ENCODE measurements at regions not wholly inside any gene's neighbourhood (a gene's known extent, or its start where the extent isn't known, plus 50 kb on each side); places are given as distances from the start of the nearest gene placed in this dataset.
A peak's percentile ranks its signal among the peaks of the same experiment; 100 is the strongest.

GRCh38 chr7:125516194-125516593, 586.6 kb upstream of the POT1 start:
- Histone ChIP-seq H3K9me3 (ENCODE audit: low read depth) (no peaks in the 10 kb centered on the region), H3K27me3 (no peaks in the 10 kb centered on the region), H3K27ac (no peak overlapping the region), H3K4me3 (no peak overlapping the region), H4K20me1 (ENCODE audit: insufficient read depth, poor library complexity, severe bottlenecking) (no peaks in the 10 kb centered on the region), H2AFZ (no peak overlapping the region), H3K4me2 (no peak overlapping the region), H3K9me2 (replicated peaks; ENCODE audit: insufficient read depth) (no peaks in the 10 kb centered on the region), H3K79me2 (no peaks in the 10 kb centered on the region), H3K4me1 (ENCODE audit: insufficient read depth) (no peaks in the 10 kb centered on the region), H3K36me3 (replicated peaks; ENCODE audit: insufficient read depth, low read depth) (no peaks in the 10 kb centered on the region)
- peak; percentile 4 for DNase-seq (ENCODE audit: low spot score)
- 58% methylated on average over 4 of the region's 4 CpGs for WGBS (ENCODE audit: low lambda C conversion rate, missing lambda C conversion rate)
- TF ChIP-seq EZH2phosphoT487 (IDR thresholded peaks at IDR 0.05; ENCODE audit: low read depth, severe bottlenecking, unreplicated experiment), result no peak
- TF ChIP-seq, protein P1, sequence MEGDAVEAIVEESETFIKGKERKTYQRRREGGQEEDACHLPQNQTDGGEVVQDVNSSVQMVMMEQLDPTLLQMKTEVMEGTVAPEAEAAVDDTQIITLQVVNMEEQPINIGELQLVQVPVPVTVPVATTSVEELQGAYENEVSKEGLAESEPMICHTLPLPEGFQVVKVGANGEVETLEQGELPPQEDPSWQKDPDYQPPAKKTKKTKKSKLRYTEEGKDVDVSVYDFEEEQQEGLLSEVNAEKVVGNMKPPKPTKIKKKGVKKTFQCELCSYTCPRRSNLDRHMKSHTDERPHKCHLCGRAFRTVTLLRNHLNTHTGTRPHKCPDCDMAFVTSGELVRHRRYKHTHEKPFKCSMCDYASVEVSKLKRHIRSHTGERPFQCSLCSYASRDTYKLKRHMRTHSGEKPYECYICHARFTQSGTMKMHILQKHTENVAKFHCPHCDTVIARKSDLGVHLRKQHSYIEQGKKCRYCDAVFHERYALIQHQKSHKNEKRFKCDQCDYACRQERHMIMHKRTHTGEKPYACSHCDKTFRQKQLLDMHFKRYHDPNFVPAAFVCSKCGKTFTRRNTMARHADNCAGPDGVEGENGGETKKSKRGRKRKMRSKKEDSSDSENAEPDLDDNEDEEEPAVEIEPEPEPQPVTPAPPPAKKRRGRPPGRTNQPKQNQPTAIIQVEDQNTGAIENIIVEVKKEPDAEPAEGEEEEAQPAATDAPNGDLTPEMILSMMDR (IDR thresholded peaks at IDR 0.05; ENCODE audit: poor library complexity), result no peak
- no peak for TF ChIP-seq EZH2 (IDR thresholded peaks at IDR 0.05; ENCODE audit: borderline replicate concordance)

DNA sequence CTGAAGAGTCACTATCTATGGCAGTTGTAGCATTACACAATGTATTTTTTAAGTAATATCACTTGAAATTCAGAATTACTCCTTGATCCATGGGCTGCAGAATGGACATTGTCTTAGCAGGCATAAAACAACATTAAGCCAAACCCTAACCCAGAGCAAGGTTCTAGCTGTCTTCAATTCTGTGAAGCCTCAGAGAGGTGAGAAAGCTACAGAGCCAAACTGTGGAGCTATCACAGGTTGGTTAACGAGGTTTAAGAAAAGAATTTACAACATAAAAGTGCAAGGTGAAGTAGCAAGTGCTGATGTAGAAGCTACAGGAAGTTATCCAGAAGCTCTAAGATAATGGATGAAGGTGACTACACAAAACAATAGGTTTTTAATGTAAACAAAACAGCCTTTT, 582.7 kb upstream of the POT1 start:
- Histone ChIP-seq H3K9me2 (replicated peaks; ENCODE audit: insufficient read depth) (no peaks in the 10 kb centered on the region), H3K9me3 (ENCODE audit: low read depth) (no peaks in the 10 kb centered on the region), H3K4me2 (no peak overlapping the region), H3K36me3 (replicated peaks; ENCODE audit: insufficient read depth, low read depth) (no peaks in the 10 kb centered on the region), H3K27ac (no peak overlapping the region), H3K27me3 (no peaks in the 10 kb centered on the region), H4K20me1 (ENCODE audit: insufficient read depth, poor library complexity, severe bottlenecking) (no peaks in the 10 kb centered on the region), H3K79me2 (no peaks in the 10 kb centered on the region), H3K4me1 (ENCODE audit: insufficient read depth) (no peaks in the 10 kb centered on the region), H3K4me3 (no peak overlapping the region), H2AFZ (no peak overlapping the region)
- DNase-seq (ENCODE audit: low spot score), result no peak
- TF ChIP-seq, protein P1 (IDR thresholded peaks at IDR 0.05; ENCODE audit: poor library complexity), result no peak
- no peak for TF ChIP-seq EZH2phosphoT487 (IDR thresholded peaks at IDR 0.05; ENCODE audit: low read depth, severe bottlenecking, unreplicated experiment)
- TF ChIP-seq EZH2 (IDR thresholded peaks at IDR 0.05; ENCODE audit: borderline replicate concordance), result no peak
- WGBS (ENCODE audit: low lambda C conversion rate, missing lambda C conversion rate), result 76% methylated on average over 1 of the region's 1 CpG

DNA sequence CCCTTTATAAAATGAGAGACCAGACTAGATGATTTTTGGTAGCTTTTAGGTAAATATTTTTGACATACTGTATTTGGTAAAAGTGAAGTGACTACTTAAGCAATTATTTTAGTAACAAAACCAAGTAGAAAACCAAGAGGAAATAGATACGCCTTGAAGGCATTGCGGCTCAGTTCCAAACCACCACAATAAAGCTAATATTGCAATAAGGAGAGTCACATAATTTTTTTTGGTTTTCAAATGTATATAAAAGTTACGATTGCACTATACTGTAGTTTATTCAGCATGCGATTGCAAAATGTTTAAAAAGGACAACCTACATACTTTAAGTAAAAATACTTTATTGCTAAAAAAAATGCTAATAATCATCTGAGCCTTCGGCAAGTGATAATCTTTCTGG, 581.7 kb upstream of the POT1 start:
- no peak overlapping the region for H2AFZ ChIP-seq
- H3K4me3 ChIP-seq, result no peak overlapping the region
- no peaks in the 10 kb centered on the region for H3K4me1 ChIP-seq (ENCODE audit: insufficient read depth)
- 86% methylated on average over 5 of the region's 5 CpGs for WGBS (ENCODE audit: low lambda C conversion rate, missing lambda C conversion rate)
- H3K27me3 ChIP-seq, result no peaks in the 10 kb centered on the region
- DNase-seq (ENCODE audit: low spot score), result no peak
- no peaks in the 10 kb centered on the region for H3K9me3 ChIP-seq (ENCODE audit: low read depth)
- no peaks in the 10 kb centered on the region for H4K20me1 ChIP-seq (ENCODE audit: insufficient read depth, poor library complexity, severe bottlenecking)
- H3K27ac ChIP-seq, result no peak overlapping the region
- no peaks in the 10 kb centered on the region for H3K36me3 ChIP-seq (replicated peaks; ENCODE audit: insufficient read depth, low read depth)
- no peaks in the 10 kb centered on the region for H3K79me2 ChIP-seq
- TF ChIP-seq EZH2phosphoT487 (IDR thresholded peaks at IDR 0.05; ENCODE audit: low read depth, severe bottlenecking, unreplicated experiment) (no peak), EZH2 (IDR thresholded peaks at IDR 0.05; ENCODE audit: borderline replicate concordance) (no peak)
- TF ChIP-seq, protein P1 (IDR thresholded peaks at IDR 0.05; ENCODE audit: poor library complexity), result no peak
- H3K4me2 ChIP-seq, result no peak overlapping the region
- H3K9me2 ChIP-seq (replicated peaks; ENCODE audit: insufficient read depth), result no peaks in the 10 kb centered on the region

- H3K4me2 ChIP-seq, result no peak overlapping the region
- no peak overlapping the region for H2AFZ ChIP-seq
- H3K4me1 ChIP-seq (ENCODE audit: insufficient read depth), result no peaks in the 10 kb centered on the region
- no peaks in the 10 kb centered on the region for H3K36me3 ChIP-seq (replicated peaks; ENCODE audit: insufficient read depth, low read depth)
- no peaks in the 10 kb centered on the region for H4K20me1 ChIP-seq (ENCODE audit: insufficient read depth, poor library complexity, severe bottlenecking)
- H3K79me2 ChIP-seq, result no peaks in the 10 kb centered on the region
- no peaks in the 10 kb centered on the region for H3K9me2 ChIP-seq (replicated peaks; ENCODE audit: insufficient read depth)
- TF ChIP-seq EZH2 (IDR thresholded peaks at IDR 0.05; ENCODE audit: borderline replicate concordance) (no peak), EZH2phosphoT487 (IDR thresholded peaks at IDR 0.05; ENCODE audit: low read depth, severe bottlenecking, unreplicated experiment) (no peak)
- TF ChIP-seq, protein P1 (IDR thresholded peaks at IDR 0.05; ENCODE audit: poor library complexity), result no peak
- 64% methylated on average over 4 of the region's 4 CpGs for WGBS (ENCODE audit: low lambda C conversion rate, missing lambda C conversion rate)
- H3K4me3 ChIP-seq, result no peak overlapping the region
- H3K9me3 ChIP-seq (ENCODE audit: low read depth), result no peaks in the 10 kb centered on the region
- no peak overlapping the region for H3K27ac ChIP-seq
- H3K27me3 ChIP-seq, result no peaks in the 10 kb centered on the region
- DNase-seq (ENCODE audit: low spot score), result no peak
Observed at GRCh38 chr7:125506331-125506730, 576.7 kb upstream of the POT1 start.

Measured in hepatocyte (in vitro differentiated cells).